ENCODE measurements at regions not wholly inside any gene's neighbourhood (a gene's known extent, or its start where the extent isn't known, plus 50 kb on each side); places are given as distances from the start of the nearest gene placed in this dataset.

DNA sequence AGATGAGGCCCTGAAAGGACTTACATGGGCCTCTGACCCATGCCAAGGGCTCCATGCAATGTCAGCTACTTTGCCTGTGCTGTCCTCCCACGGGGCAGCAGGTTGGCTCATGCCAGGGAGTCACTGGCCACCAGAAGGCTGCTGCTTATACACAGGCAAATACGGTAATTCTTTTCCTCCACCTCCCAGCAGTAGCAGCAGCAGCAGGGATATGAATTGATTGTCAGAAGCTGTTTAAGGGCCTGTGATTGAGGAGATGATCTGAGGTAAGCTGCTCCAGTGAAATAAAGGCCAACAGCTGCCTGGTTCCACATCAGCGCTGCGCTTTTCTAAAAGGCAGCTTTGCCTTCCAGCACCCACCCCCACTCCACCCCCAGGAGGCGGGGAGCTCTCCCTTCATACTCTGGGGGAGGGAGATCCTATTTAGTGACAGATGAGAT is 250.5 kb downstream of the SHQ1 start:
- H3K4me3 ChIP-seq (replicated peaks; ENCODE audit: low read depth, low read length): no peak overlapping the region
- peak; percentile 3 for DNase-seq (ENCODE audit: low read depth)
- TF ChIP-seq, protein P1, sequence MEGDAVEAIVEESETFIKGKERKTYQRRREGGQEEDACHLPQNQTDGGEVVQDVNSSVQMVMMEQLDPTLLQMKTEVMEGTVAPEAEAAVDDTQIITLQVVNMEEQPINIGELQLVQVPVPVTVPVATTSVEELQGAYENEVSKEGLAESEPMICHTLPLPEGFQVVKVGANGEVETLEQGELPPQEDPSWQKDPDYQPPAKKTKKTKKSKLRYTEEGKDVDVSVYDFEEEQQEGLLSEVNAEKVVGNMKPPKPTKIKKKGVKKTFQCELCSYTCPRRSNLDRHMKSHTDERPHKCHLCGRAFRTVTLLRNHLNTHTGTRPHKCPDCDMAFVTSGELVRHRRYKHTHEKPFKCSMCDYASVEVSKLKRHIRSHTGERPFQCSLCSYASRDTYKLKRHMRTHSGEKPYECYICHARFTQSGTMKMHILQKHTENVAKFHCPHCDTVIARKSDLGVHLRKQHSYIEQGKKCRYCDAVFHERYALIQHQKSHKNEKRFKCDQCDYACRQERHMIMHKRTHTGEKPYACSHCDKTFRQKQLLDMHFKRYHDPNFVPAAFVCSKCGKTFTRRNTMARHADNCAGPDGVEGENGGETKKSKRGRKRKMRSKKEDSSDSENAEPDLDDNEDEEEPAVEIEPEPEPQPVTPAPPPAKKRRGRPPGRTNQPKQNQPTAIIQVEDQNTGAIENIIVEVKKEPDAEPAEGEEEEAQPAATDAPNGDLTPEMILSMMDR (IDR thresholded peaks at IDR 0.05; ENCODE audit: low read length, missing control alignments): no peak

DNA sequence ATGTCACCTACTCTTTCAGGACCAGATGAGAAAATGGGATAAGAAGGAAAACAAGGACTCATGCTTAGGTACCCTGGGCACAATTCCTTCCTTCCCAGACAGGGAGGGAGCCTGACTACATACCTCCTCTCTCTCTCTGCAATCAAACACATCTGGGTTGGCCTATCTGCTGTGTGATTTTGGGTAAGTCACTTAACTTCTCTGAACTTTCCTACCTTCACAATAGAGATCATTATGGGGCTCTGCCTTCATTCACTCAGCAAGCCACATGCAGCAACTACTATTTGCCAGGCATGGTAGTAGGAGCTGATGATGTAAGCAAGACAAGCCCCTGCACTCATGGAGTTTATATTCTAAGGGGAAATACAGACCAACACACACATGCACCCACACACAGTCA is 251.2 kb downstream of the SHQ1 start:
- TF ChIP-seq, protein P1 (IDR thresholded peaks at IDR 0.05; ENCODE audit: low read length, missing control alignments): no peak
- DNase-seq (ENCODE audit: low read depth): no peak
- no peak overlapping the region for H3K4me3 ChIP-seq (replicated peaks; ENCODE audit: low read depth, low read length)

DNA sequence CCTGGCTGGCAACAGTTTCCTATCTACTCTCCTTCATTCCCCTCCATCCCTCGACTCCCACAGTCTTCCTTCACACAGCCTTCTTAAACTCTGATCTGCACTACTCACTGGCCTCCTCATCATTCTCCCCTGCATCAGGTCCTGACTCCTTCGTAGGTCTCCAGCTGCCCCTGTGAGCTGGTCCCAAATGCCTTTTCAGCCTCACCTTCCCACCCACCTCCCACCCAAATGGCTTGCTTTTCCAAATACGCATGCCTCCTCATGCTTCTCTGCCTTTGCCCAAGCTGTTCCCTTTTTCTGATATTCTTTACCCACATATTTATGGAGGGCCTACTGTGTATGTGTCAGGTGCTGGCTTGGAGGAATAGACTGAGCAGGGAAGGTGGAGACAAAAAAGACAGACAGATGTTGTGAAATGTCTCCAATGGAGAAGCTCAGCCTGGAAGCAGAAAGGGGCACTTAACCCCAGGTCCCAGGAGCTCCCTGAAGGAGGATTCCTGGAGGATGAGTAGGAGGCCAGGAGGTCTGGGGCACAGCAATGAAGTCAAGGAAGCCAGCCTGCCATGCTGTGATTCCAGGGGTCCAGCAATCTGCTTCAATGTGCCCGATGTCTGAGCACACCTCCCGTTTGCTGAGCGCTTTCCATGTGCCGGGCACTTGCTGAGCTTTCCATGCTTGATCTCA is 252.2 kb downstream of the SHQ1 start:
- no peak for DNase-seq (ENCODE audit: low read depth)
- no peak overlapping the region for H3K4me3 ChIP-seq (replicated peaks; ENCODE audit: low read depth, low read length)
- TF ChIP-seq, protein P1 (IDR thresholded peaks at IDR 0.05; ENCODE audit: low read length, missing control alignments): no peak

GRCh38 chr3:72595376-72595775 is 252.9 kb downstream of the SHQ1 start:
- no peak overlapping the region for H3K4me3 ChIP-seq (replicated peaks; ENCODE audit: low read depth, low read length)
- TF ChIP-seq, protein P1 (IDR thresholded peaks at IDR 0.05; ENCODE audit: low read length, missing control alignments): no peak

GRCh38 chr3:72594615-72595215 is 253.5 kb downstream of the SHQ1 start:
- DNase-seq (ENCODE audit: low read depth): no peak
- no peak overlapping the region for H3K4me3 ChIP-seq (replicated peaks; ENCODE audit: low read depth, low read length)
- TF ChIP-seq, protein P1 (IDR thresholded peaks at IDR 0.05; ENCODE audit: low read length, missing control alignments): no peak

More at GRCh38 chr3:72595376-72595775, 252.9 kb downstream of the SHQ1 start:
- DNase-seq (ENCODE audit: low read depth): no peak

- H3K4me3 ChIP-seq (replicated peaks; ENCODE audit: low read depth, low read length): no peak overlapping the region
Measured at GRCh38 chr3:72593881-72594397, 254.3 kb downstream of the SHQ1 start.

More at GRCh38 chr3:72593881-72594397, 254.3 kb downstream of the SHQ1 start:
- DNase-seq (ENCODE audit: low read depth): peak; percentile 18
- TF ChIP-seq, protein P1 (IDR thresholded peaks at IDR 0.05; ENCODE audit: low read length, missing control alignments): no peak

Data from fibroblast of pulmonary artery (primary cell).